ENCODE measurements at regions not wholly inside any gene's neighbourhood (a gene's known extent, or its start where the extent isn't known, plus 50 kb on each side); places are given as distances from the start of the nearest gene placed in this dataset.

DNA sequence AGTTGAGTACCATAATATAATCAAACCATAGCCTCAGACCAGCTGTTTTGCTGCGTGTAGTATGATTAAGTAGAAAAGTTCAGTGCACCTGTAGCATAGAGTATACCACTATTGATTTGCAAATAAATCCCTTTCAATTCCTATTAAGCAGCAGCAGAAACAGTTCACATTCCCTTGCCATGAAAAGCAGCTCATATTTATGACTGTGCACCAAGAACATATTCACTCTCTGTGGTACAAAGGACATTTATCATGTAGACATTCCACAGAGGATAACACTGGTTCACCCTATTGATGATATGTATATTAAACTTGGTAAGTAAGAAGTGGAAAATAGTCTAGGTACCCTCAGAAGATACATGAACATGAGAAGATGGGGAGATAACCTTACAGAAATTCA lies 1689.1 kb upstream of the CDH6 start:
- no peak for TF ChIP-seq PATZ1 (CRISPR knock-in tag; IDR thresholded peaks at IDR 0.05; ENCODE audit: borderline replicate concordance)
- TF ChIP-seq BACH2 (CRISPR knock-in tag; IDR thresholded peaks at IDR 0.05; ENCODE audit: borderline replicate concordance) = no peak
- no peak for TF ChIP-seq ARNTL (CRISPR knock-in tag; IDR thresholded peaks at IDR 0.05; ENCODE audit: borderline replicate concordance, low read depth)
- no peak for TF ChIP-seq ESRRG (CRISPR knock-in tag; IDR thresholded peaks at IDR 0.05)
- TF ChIP-seq ZFP3 (CRISPR knock-in tag; IDR thresholded peaks at IDR 0.05) = no peak
- no peak for TF ChIP-seq TCF4 (CRISPR knock-in tag; IDR thresholded peaks at IDR 0.05; ENCODE audit: borderline replicate concordance)
- TF ChIP-seq PPARA (CRISPR knock-in tag; IDR thresholded peaks at IDR 0.05; ENCODE audit: borderline replicate concordance) = no peak
- TF ChIP-seq ZC3H10 (CRISPR knock-in tag; IDR thresholded peaks at IDR 0.05) = no peak
- no peak for TF ChIP-seq CSDC2 (CRISPR knock-in tag; IDR thresholded peaks at IDR 0.05)
- TF ChIP-seq ZFP30 (CRISPR knock-in tag; IDR thresholded peaks at IDR 0.05) = no peak
- TF ChIP-seq CREB5 (CRISPR knock-in tag; IDR thresholded peaks at IDR 0.05; ENCODE audit: low read depth) = no peak
- TF ChIP-seq TOX (CRISPR knock-in tag; IDR thresholded peaks at IDR 0.05; ENCODE audit: borderline replicate concordance) = no peak
- TF ChIP-seq ZNF8 (CRISPR knock-in tag; IDR thresholded peaks at IDR 0.05) = no peak

Measured in SK-N-SH treated with all-trans-retinoic acid at 6 μM for 48 hours (cell line).